ENCODE measurements at regions not wholly inside any gene's neighbourhood (a gene's known extent, or its start where the extent isn't known, plus 50 kb on each side); places are given as distances from the start of the nearest gene placed in this dataset.

DNA sequence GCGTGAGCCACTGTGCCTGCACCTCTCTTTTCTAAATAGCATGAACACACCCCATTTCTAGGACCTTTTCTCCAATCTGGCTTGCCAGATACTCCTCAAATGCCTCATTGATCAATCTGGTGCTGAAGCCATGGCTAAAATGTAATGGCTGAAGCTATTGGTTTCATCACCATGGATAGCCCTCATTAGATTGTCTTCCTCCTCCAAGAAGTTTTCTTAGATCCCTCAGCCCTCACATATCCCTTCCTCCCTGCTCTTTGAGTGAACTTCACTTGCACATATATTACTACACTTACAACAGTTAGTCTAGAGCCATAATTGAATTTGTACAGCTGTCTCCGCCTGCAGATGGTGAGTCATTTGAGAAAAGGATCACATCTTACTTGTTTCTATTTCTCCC is 77.9 kb upstream of the TOX3 start:
- TF ChIP-seq, protein P1, sequence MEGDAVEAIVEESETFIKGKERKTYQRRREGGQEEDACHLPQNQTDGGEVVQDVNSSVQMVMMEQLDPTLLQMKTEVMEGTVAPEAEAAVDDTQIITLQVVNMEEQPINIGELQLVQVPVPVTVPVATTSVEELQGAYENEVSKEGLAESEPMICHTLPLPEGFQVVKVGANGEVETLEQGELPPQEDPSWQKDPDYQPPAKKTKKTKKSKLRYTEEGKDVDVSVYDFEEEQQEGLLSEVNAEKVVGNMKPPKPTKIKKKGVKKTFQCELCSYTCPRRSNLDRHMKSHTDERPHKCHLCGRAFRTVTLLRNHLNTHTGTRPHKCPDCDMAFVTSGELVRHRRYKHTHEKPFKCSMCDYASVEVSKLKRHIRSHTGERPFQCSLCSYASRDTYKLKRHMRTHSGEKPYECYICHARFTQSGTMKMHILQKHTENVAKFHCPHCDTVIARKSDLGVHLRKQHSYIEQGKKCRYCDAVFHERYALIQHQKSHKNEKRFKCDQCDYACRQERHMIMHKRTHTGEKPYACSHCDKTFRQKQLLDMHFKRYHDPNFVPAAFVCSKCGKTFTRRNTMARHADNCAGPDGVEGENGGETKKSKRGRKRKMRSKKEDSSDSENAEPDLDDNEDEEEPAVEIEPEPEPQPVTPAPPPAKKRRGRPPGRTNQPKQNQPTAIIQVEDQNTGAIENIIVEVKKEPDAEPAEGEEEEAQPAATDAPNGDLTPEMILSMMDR (IDR thresholded peaks at IDR 0.05) = no peak
- TF ChIP-seq FOSB (CRISPR knock-in tag; IDR thresholded peaks at IDR 0.05) = no peak
- no peak for TF ChIP-seq PHF8 (IDR thresholded peaks at IDR 0.05; ENCODE audit: borderline replicate concordance, low read depth)
- TF ChIP-seq CEBPB (IDR thresholded peaks at IDR 0.05) = no peak
- TF ChIP-seq JUN (IDR thresholded peaks at IDR 0.05) = no peak
- TF ChIP-seq KDM1A (IDR thresholded peaks at IDR 0.05; ENCODE audit: low read depth) = no peak
- no peak for TF ChIP-seq CBX8 (IDR thresholded peaks at IDR 0.05)
- TF ChIP-seq, protein P2, sequence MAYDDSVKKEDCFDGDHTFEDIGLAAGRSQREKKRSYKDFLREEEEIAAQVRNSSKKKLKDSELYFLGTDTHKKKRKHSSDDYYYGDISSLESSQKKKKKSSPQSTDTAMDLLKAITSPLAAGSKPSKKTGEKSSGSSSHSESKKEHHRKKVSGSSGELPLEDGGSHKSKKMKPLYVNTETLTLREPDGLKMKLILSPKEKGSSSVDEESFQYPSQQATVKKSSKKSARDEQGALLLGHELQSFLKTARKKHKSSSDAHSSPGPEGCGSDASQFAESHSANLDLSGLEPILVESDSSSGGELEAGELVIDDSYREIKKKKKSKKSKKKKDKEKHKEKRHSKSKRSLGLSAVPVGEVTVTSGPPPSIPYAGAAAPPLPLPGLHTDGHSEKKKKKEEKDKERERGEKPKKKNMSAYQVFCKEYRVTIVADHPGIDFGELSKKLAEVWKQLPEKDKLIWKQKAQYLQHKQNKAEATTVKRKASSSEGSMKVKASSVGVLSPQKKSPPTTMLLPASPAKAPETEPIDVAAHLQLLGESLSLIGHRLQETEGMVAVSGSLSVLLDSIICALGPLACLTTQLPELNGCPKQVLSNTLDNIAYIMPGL (CRISPR knock-in tag; IDR thresholded peaks at IDR 0.05; ENCODE audit: borderline replicate concordance) = no peak
- no peak for TF ChIP-seq ZFP36 (IDR thresholded peaks at IDR 0.05; ENCODE audit: borderline replicate concordance, partially characterized antibody)

Measured in A549 (cell line).